GM12878 (cell line): ENCODE measurements at regions not wholly inside any gene's neighbourhood (a gene's known extent, or its start where the extent isn't known, plus 50 kb on each side); places are given as distances from the start of the nearest gene placed in this dataset.

Experiments
- ATAC-seq: fragments of 200-7000 bp; cut with Tn5 transposase; 3 replicates; pipeline ENCODE4 v1.9.1; 2020; ENCODE audit warnings: mild to moderate bottlenecking, moderate library complexity
- BruUV-seq: library from RNA; stranded (reverse); fragments of 400-500 nt; replicated peaks from 2 replicates; lab custom pipeline; 2021; lab: Mats Ljungman, UMichigan
- CTCF ChIA-PET: fragments of 300-600 bp; sonication (Branson Sonifier 250); formaldehyde crosslinking; extraction: SDS; loops from one replicate; lab custom pipeline; 2021; ENCODE audit warnings: inconsistent platforms; lab: Yijun Ruan, JAX
- POLR2A ChIA-PET: fragments of 350-600 bp; formaldehyde crosslinking; extraction: SDS; loops from one replicate; lab custom pipeline; 2021; ENCODE audit warnings: inconsistent platforms; lab: Charles Lee
- RAD21 ChIA-PET: fragments of 300-600 bp; sonication (Branson Sonifier 250); formaldehyde crosslinking; loops from one replicate; lab custom pipeline; 2023; ENCODE audit warnings: antibody characterized with exemption; ENCODE audit not compliant: unreplicated experiment; lab: Charles Lee
- SMC1A ChIA-PET: fragments of 300-600 bp; sonication (Branson Sonifier 250); formaldehyde crosslinking; loops from one replicate; lab custom pipeline; 2023; ENCODE audit not compliant: unreplicated experiment, uncharacterized antibody; lab: Charles Lee
- DNase-seq: peaks from one replicate; pipeline ENCODE4 v3.0.0-alpha.2; 2011; ENCODE audit warnings: low read depth, low spot score
- FAIRE-seq: peaks from 3 replicates; lab custom pipeline; 2011; peaks lifted over from hg19 to GRCh38; lab: Jason Lieb, UNC
- H2AFZ ChIP-seq: 2 replicates; pipeline ENCODE4 v1.6.0; 2011; ENCODE audit warnings: low read depth, low read length, control low read depth; ENCODE audit not compliant: control insufficient read depth
- H3K27ac ChIP-seq: 2 replicates; pipeline ENCODE4 v1.5.1; 2011; ENCODE audit warnings: control low read depth; ENCODE audit not compliant: control insufficient read depth, insufficient read depth
- H3K27me3 ChIP-seq, 2 experiments: replicated peaks in 1 of 2; 2 replicates each; pipeline versions ENCODE4 v1.6.0 to v1.6.1; 2011; ENCODE audit warnings: low read length in 1 of 2; ENCODE audit not compliant: control insufficient read depth in 2 of 2, insufficient read depth in 2 of 2
- H3K36me3 ChIP-seq, 2 experiments: 2 replicates each; pipeline ENCODE4 v1.5.1; 2011; ENCODE audit warnings: low read length in 1 of 2; ENCODE audit not compliant: control insufficient read depth in 2 of 2, insufficient read depth in 2 of 2
- H3K4me1 ChIP-seq: 2 replicates; pipeline ENCODE4 v1.6.1; 2011; ENCODE audit warnings: mild to moderate bottlenecking, low read length, moderate library complexity, mixed read lengths; ENCODE audit not compliant: control insufficient read depth, insufficient read depth
- H3K4me2 ChIP-seq: 2 replicates; pipeline ENCODE4 v1.6.0; 2011; ENCODE audit warnings: control low read depth; ENCODE audit not compliant: control insufficient read depth, insufficient read depth
- H3K4me3 ChIP-seq: fragments of 200-600 bp; sonication (generic); 2 replicates; pipeline ENCODE4 v1.5.1; 2016
- H3K79me2 ChIP-seq: 2 replicates; pipeline ENCODE4 v1.6.0; 2011; ENCODE audit warnings: low read length; ENCODE audit not compliant: control insufficient read depth, insufficient read depth
- H3K9ac ChIP-seq: 2 replicates; pipeline ENCODE4 v1.8.0; 2011; ENCODE audit warnings: low read length, control low read depth, mixed read lengths; ENCODE audit not compliant: control insufficient read depth, insufficient read depth
- H3K9me3 ChIP-seq: replicated peaks from 3 replicates; pipeline ENCODE4 v1.5.1; 2011; ENCODE audit warnings: mild to moderate bottlenecking, low read length; ENCODE audit not compliant: control insufficient read depth, insufficient read depth
- H4K20me1 ChIP-seq: 2 replicates; pipeline ENCODE4 v1.6.0; 2011; ENCODE audit not compliant: control insufficient read depth, insufficient read depth
- CEBPZ ChIP-seq: fragments of 150-350 bp; IDR thresholded peaks from 2 replicates; pipeline ENCODE4 v1.6.1; 2016; ENCODE audit warnings: low read depth, low read length
- GABPA ChIP-seq: IDR thresholded peaks from 2 replicates; pipeline ENCODE4 v1.6.1; 2014; ENCODE audit warnings: antibody characterized with exemption, low read depth, mild to moderate bottlenecking, inconsistent platforms
- MYC ChIP-seq: IDR thresholded peaks from 2 replicates; pipeline ENCODE4 v1.6.1; 2011; ENCODE audit warnings: mild to moderate bottlenecking, low read length, moderate library complexity, inconsistent platforms; ENCODE audit not compliant: insufficient read depth, insufficient replicate concordance, insufficient read length, severe bottlenecking
- NFYB ChIP-seq: IDR thresholded peaks from 2 replicates; pipeline ENCODE4 v1.6.1; 2011; ENCODE audit warnings: low read depth, mild to moderate bottlenecking, low read length, improper control_type of control experiment, moderate library complexity; ENCODE audit not compliant: insufficient read depth
- NKRF ChIP-seq: fragments of 450-650 bp; conservative IDR thresholded peaks from 2 replicates; pipeline ENCODE4 v1.6.1; 2017; ENCODE audit warnings: mild to moderate bottlenecking, moderate library complexity
- POLR2AphosphoS5 ChIP-seq: IDR thresholded peaks from 2 replicates; pipeline ENCODE4 v1.6.1; 2011; ENCODE audit warnings: mild to moderate bottlenecking, low read length, inconsistent platforms
- RAD51 ChIP-seq: fragments of 450-650 bp; IDR thresholded peaks from 2 replicates; pipeline ENCODE4 v1.6.1; 2016; ENCODE audit warnings: moderate library complexity, mild to moderate bottlenecking, inconsistent platforms
- RCOR1 ChIP-seq: conservative IDR thresholded peaks from 2 replicates; pipeline ENCODE4 v1.6.1; 2012; ENCODE audit warnings: low read depth, low read length, improper control_type of control experiment
- SKIL ChIP-seq: fragments of 450-650 bp; IDR thresholded peaks from 2 replicates; pipeline ENCODE4 v1.6.1; 2017; ENCODE audit warnings: mild to moderate bottlenecking, low read depth, inconsistent platforms; ENCODE audit not compliant: poor library complexity, severe bottlenecking
- SMAD5 ChIP-seq: IDR thresholded peaks from 2 replicates; pipeline ENCODE4 v1.6.1; 2016; ENCODE audit warnings: antibody characterized with exemption, low read depth
- ZBTB11 ChIP-seq: fragments of 450-650 bp; formaldehyde crosslinking; IDR thresholded peaks from 2 replicates; pipeline ENCODE4 v1.5.0; 2022; ENCODE audit warnings: mild to moderate bottlenecking, missing genetic modification characterization
- ZNF24 ChIP-seq: fragments of 450-650 bp; IDR thresholded peaks from 2 replicates; pipeline ENCODE4 v1.6.1; 2017; ENCODE audit warnings: antibody characterized with exemption, mild to moderate bottlenecking
- WGBS: methylation state at CpG from one replicate; pipeline ENCODE4 v1.1.6; 2016; ENCODE audit warnings: low lambda C conversion rate; ENCODE audit not compliant: insufficient replicate concordance, insufficient coverage; ENCODE audit errors: missing lambda C conversion rate; 5-methylcytosine and 5-hydroxymethylcytosine counted together
- in situ Hi-C: fragments of 300-500 bp; cut with MboI; formaldehyde crosslinking; loops from 9 replicates; pipeline ENCODE4 v1.14.3; 2018; ENCODE audit warnings: mixed read lengths
- intact Hi-C: fragments of 100-400 bp; cut with micrococcal nuclease; formaldehyde crosslinking; loops from one replicate; pipeline ENCODE4 v1.14.2; 2022; ENCODE audit not compliant: unreplicated experiment

- TF ChIP-seq GABPA: no peak
- TF ChIP-seq, all 136 proteins: peak for 0
Measured at GRCh38 chr15:98565566-98565965, 82.8 kb upstream of the IGF1R start (continued).

GRCh38 chr15:98567951-98568350 is 80.4 kb upstream of the IGF1R start:
- WGBS: 34% methylated on average over 7 of the region's 7 CpGs
- intact Hi-C loops (no loop called here), in situ Hi-C loops (no loop called here)
- Histone ChIP-seq H3K27ac (no peak overlapping the region), H3K79me2 (no peaks in the 10 kb centered on the region), H3K4me3 (no peak overlapping the region), H3K36me3 (no peaks in the 10 kb centered on the region), H3K9ac (no peak overlapping the region), H3K27me3 (no peaks in the 10 kb centered on the region), H4K20me1 (no peaks in the 10 kb centered on the region), H3K4me1 (no peaks in the 10 kb centered on the region), H3K9me3 (no peaks in the 10 kb centered on the region), H3K4me2 (no peak overlapping the region), H2AFZ (no peak overlapping the region)
- no peak for ATAC-seq
- ChIA-PET RAD21 (no interaction called here), POLR2A (no interaction called here), CTCF (interaction anchor here (0.6 to 2.3 kb wide), 3 partner anchors 49 to 177 kb away, joined by 3 to 6 read pairs (median 3); no protein-coding TSS in a partner anchor), SMC1A (no interaction called here)
- no peak for DNase-seq
- no TSS peak for BruUV-seq
- FAIRE-seq: no peak
- TF ChIP-seq POLR2AphosphoS5 (no peak), SKIL (no peak), ZNF24 (no peak), NKRF (no peak), NFYB (no peak), MYC (no peak), ZBTB11 (no peak), RAD51 (no peak), CEBPZ (no peak), SMAD5 (no peak), RCOR1 (no peak)
